ENCODE measurements at regions not wholly inside any gene's neighbourhood (a gene's known extent, or its start where the extent isn't known, plus 50 kb on each side); places are given as distances from the start of the nearest gene placed in this dataset.
A peak's percentile ranks its signal among the peaks of the same experiment; 100 is the strongest.

GRCh38 chr6:15876406-15876805 lies 213.6 kb upstream of the DTNBP1 start:
- H3K27ac Mint-ChIP-seq (ENCODE audit: low read depth): no peak overlapping the region
- ATAC-seq (replicated peaks; ENCODE audit: extremely low read depth, poor library complexity, severe bottlenecking): no peak
- H3K27me3 Mint-ChIP-seq: no peaks in the 10 kb centered on the region
- no peak for DNase-seq (ENCODE audit: low spot score in 2 of 2)
- H3K36me3 Mint-ChIP-seq (ENCODE audit: insufficient read depth): peaks cover 3% of the 10 kb centered on the region
- H3K4me3 Mint-ChIP-seq: no peak overlapping the region
- peaks cover 36% of the 10 kb centered on the region for H3K4me1 Mint-ChIP-seq
- no peaks in the 10 kb centered on the region for H3K9me3 Mint-ChIP-seq

GRCh38 chr6:15875797-15876196 lies 213.0 kb upstream of the DTNBP1 start:
- H3K27me3 Mint-ChIP-seq: peaks cover 3% of the 10 kb centered on the region
- peaks cover 4% of the 10 kb centered on the region for H3K36me3 Mint-ChIP-seq (ENCODE audit: insufficient read depth)
- H3K4me1 Mint-ChIP-seq: peaks cover 30% of the 10 kb centered on the region
- no peak overlapping the region for H3K4me3 Mint-ChIP-seq
- no peak overlapping the region for H3K27ac Mint-ChIP-seq (ENCODE audit: low read depth)
- no peaks in the 10 kb centered on the region for H3K9me3 Mint-ChIP-seq
- ATAC-seq (replicated peaks; ENCODE audit: extremely low read depth, poor library complexity, severe bottlenecking) (no peak), DNase-seq (ENCODE audit: low spot score in 2 of 2) (no peak)

- H3K27ac Mint-ChIP-seq (ENCODE audit: low read depth): no peak overlapping the region
- H3K4me1 Mint-ChIP-seq: peaks cover 21% of the 10 kb centered on the region
- ATAC-seq (replicated peaks; ENCODE audit: extremely low read depth, poor library complexity, severe bottlenecking): no peak
Observed at GRCh38 chr6:15874821-15875220, 212.0 kb upstream of the DTNBP1 start.

GRCh38 chr6:15874326-15874725 lies 211.5 kb upstream of the DTNBP1 start:
- Mint-ChIP-seq H3K27ac (ENCODE audit: low read depth) (no peak overlapping the region), H3K36me3 (ENCODE audit: insufficient read depth) (peaks cover 4% of the 10 kb centered on the region), H3K27me3 (peaks cover 11% of the 10 kb centered on the region), H3K9me3 (no peaks in the 10 kb centered on the region), H3K4me3 (no peak overlapping the region), H3K4me1 (peaks cover 17% of the 10 kb centered on the region)
- ATAC-seq (replicated peaks; ENCODE audit: extremely low read depth, poor library complexity, severe bottlenecking) (no peak), DNase-seq (ENCODE audit: low spot score in 2 of 2) (no peak)

More at GRCh38 chr6:15874821-15875220, 212.0 kb upstream of the DTNBP1 start:
- no peak for DNase-seq (ENCODE audit: low spot score in 2 of 2)
- Mint-ChIP-seq H3K4me3 (no peak overlapping the region), H3K36me3 (ENCODE audit: insufficient read depth) (peaks cover 4% of the 10 kb centered on the region), H3K9me3 (no peaks in the 10 kb centered on the region), H3K27me3 (peaks cover 11% of the 10 kb centered on the region)

- peak; percentile 52 for ATAC-seq (replicated peaks; ENCODE audit: extremely low read depth, poor library complexity, severe bottlenecking)
- Mint-ChIP-seq H3K27ac (ENCODE audit: low read depth) (no peak overlapping the region), H3K4me1 (peaks cover 17% of the 10 kb centered on the region), H3K36me3 (ENCODE audit: insufficient read depth) (peaks cover 4% of the 10 kb centered on the region), H3K9me3 (no peaks in the 10 kb centered on the region), H3K27me3 (peaks cover 11% of the 10 kb centered on the region), H3K4me3 (no peak overlapping the region)
- DNase-seq (ENCODE audit: low spot score in 2 of 2): no peak
Observed at GRCh38 chr6:15872241-15873103, 209.6 kb upstream of the DTNBP1 start.

- DNase-seq (ENCODE audit: low spot score in 2 of 2) (no peak), ATAC-seq (replicated peaks; ENCODE audit: extremely low read depth, poor library complexity, severe bottlenecking) (no peak)
- peaks cover 11% of the 10 kb centered on the region for H3K27me3 Mint-ChIP-seq
- peaks cover 17% of the 10 kb centered on the region for H3K4me1 Mint-ChIP-seq
- peaks cover 4% of the 10 kb centered on the region for H3K36me3 Mint-ChIP-seq (ENCODE audit: insufficient read depth)
- H3K27ac Mint-ChIP-seq (ENCODE audit: low read depth): no peak overlapping the region
- no peaks in the 10 kb centered on the region for H3K9me3 Mint-ChIP-seq
- H3K4me3 Mint-ChIP-seq: no peak overlapping the region
Observed at GRCh38 chr6:15871276-15871675, 208.4 kb upstream of the DTNBP1 start.

- Mint-ChIP-seq H3K27me3 (peaks cover 17% of the 10 kb centered on the region), H3K27ac (ENCODE audit: low read depth) (no peak overlapping the region), H3K4me3 (no peak overlapping the region), H3K4me1 (peaks cover 17% of the 10 kb centered on the region), H3K9me3 (no peaks in the 10 kb centered on the region), H3K36me3 (ENCODE audit: insufficient read depth) (peaks cover 4% of the 10 kb centered on the region)
- no peak for DNase-seq (ENCODE audit: low spot score in 2 of 2)
- ATAC-seq (replicated peaks; ENCODE audit: extremely low read depth, poor library complexity, severe bottlenecking): no peak
Observed at GRCh38 chr6:15870333-15871043, 207.7 kb upstream of the DTNBP1 start.

GRCh38 chr6:15864708-15865062 lies 201.9 kb upstream of the DTNBP1 start:
- Mint-ChIP-seq H3K36me3 (ENCODE audit: insufficient read depth) (no peaks in the 10 kb centered on the region), H3K4me3 (no peak overlapping the region), H3K4me1 (no peaks in the 10 kb centered on the region), H3K9me3 (no peaks in the 10 kb centered on the region), H3K27ac (ENCODE audit: low read depth) (no peak overlapping the region), H3K27me3 (peaks cover 9% of the 10 kb centered on the region)
- ATAC-seq (replicated peaks; ENCODE audit: extremely low read depth, poor library complexity, severe bottlenecking) (no peak), DNase-seq (ENCODE audit: low spot score in 2 of 2) (no peak)

GRCh38 chr6:15864038-15864707 lies 201.3 kb upstream of the DTNBP1 start:
- Mint-ChIP-seq H3K27me3 (peaks cover 9% of the 10 kb centered on the region), H3K36me3 (ENCODE audit: insufficient read depth) (no peaks in the 10 kb centered on the region), H3K27ac (ENCODE audit: low read depth) (no peak overlapping the region), H3K4me3 (no peak overlapping the region), H3K4me1 (no peaks in the 10 kb centered on the region), H3K9me3 (no peaks in the 10 kb centered on the region)
- ATAC-seq (replicated peaks; ENCODE audit: extremely low read depth, poor library complexity, severe bottlenecking) (no peak), DNase-seq (ENCODE audit: low spot score in 2 of 2) (no peak)

- DNase-seq (ENCODE audit: low spot score in 2 of 2) (no peak), ATAC-seq (replicated peaks; ENCODE audit: extremely low read depth, poor library complexity, severe bottlenecking) (no peak)
- H3K4me1 Mint-ChIP-seq: no peaks in the 10 kb centered on the region
- H3K9me3 Mint-ChIP-seq: no peaks in the 10 kb centered on the region
- H3K27me3 Mint-ChIP-seq: peaks cover 9% of the 10 kb centered on the region
- no peaks in the 10 kb centered on the region for H3K36me3 Mint-ChIP-seq (ENCODE audit: insufficient read depth)
- no peak overlapping the region for H3K4me3 Mint-ChIP-seq
- H3K27ac Mint-ChIP-seq (ENCODE audit: low read depth): no peak overlapping the region
Observed at GRCh38 chr6:15862810-15863209, 200.0 kb upstream of the DTNBP1 start.

- H3K27ac Mint-ChIP-seq (ENCODE audit: low read depth): no peak overlapping the region
Observed at GRCh38 chr6:15861486-15861885, 198.7 kb upstream of the DTNBP1 start.

GRCh38 chr6:15854826-15855710 lies 192.2 kb upstream of the DTNBP1 start:
- Mint-ChIP-seq H3K4me1 (no peaks in the 10 kb centered on the region), H3K9me3 (no peaks in the 10 kb centered on the region), H3K4me3 (no peak overlapping the region), H3K36me3 (ENCODE audit: insufficient read depth) (no peaks in the 10 kb centered on the region), H3K27ac (ENCODE audit: low read depth) (no peak overlapping the region), H3K27me3 (no peaks in the 10 kb centered on the region)
- ATAC-seq (replicated peaks; ENCODE audit: extremely low read depth, poor library complexity, severe bottlenecking): no peak
- no peak for DNase-seq (ENCODE audit: low spot score in 2 of 2)

More at GRCh38 chr6:15861486-15861885, 198.7 kb upstream of the DTNBP1 start:
- Mint-ChIP-seq H3K27me3 (peaks cover 9% of the 10 kb centered on the region), H3K36me3 (ENCODE audit: insufficient read depth) (no peaks in the 10 kb centered on the region), H3K4me3 (no peak overlapping the region), H3K9me3 (no peaks in the 10 kb centered on the region), H3K4me1 (no peaks in the 10 kb centered on the region)
- ATAC-seq (replicated peaks; ENCODE audit: extremely low read depth, poor library complexity, severe bottlenecking) (no peak), DNase-seq (ENCODE audit: low spot score in 2 of 2) (no peak)
